ENCODE measurements at regions not wholly inside any gene's neighbourhood (a gene's known extent, or its start where the extent isn't known, plus 50 kb on each side); places are given as distances from the start of the nearest gene placed in this dataset.

DNA sequence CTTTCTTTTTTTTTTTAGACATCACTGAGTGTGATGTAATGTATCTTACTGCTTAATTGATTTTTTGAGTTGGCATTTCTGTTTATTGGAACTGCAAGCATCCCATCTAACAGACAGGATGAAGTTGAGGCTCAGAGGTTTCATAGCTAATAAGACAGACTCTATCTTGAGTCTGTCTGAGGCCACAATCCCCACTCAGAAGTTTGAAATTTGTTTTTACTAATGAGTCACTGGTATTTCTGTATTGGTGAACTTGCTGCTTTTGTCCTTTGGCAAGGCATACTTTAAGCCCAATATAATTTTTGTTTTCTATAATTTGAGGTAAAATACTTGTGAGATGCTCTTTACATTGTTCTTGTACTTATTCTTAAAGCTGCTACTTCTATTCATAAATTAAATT lies 491.2 kb downstream of the PSAT1 start:
- no peak for TF ChIP-seq EZH2 (IDR thresholded peaks at IDR 0.05; ENCODE audit: insufficient read depth, low read length)
- TF ChIP-seq, protein P1, sequence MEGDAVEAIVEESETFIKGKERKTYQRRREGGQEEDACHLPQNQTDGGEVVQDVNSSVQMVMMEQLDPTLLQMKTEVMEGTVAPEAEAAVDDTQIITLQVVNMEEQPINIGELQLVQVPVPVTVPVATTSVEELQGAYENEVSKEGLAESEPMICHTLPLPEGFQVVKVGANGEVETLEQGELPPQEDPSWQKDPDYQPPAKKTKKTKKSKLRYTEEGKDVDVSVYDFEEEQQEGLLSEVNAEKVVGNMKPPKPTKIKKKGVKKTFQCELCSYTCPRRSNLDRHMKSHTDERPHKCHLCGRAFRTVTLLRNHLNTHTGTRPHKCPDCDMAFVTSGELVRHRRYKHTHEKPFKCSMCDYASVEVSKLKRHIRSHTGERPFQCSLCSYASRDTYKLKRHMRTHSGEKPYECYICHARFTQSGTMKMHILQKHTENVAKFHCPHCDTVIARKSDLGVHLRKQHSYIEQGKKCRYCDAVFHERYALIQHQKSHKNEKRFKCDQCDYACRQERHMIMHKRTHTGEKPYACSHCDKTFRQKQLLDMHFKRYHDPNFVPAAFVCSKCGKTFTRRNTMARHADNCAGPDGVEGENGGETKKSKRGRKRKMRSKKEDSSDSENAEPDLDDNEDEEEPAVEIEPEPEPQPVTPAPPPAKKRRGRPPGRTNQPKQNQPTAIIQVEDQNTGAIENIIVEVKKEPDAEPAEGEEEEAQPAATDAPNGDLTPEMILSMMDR (IDR thresholded peaks at IDR 0.05; ENCODE audit: insufficient read depth, low read depth, low read length): no peak

All from astrocyte (in vitro differentiated cells and primary cell).